ENCODE measurements at regions not wholly inside any gene's neighbourhood (a gene's known extent, or its start where the extent isn't known, plus 50 kb on each side); places are given as distances from the start of the nearest gene placed in this dataset.

GRCh38 chr7:130999926-131000325 is 265.9 kb upstream of the KLF14 start:
- TF ChIP-seq CTCF (IDR thresholded peaks at IDR 0.05): no peak
- TF ChIP-seq POLR2A (IDR thresholded peaks at IDR 0.05): no peak

Measured in testis (tissue), 2 donors.